HepG2 (cell line): ENCODE measurements at regions not wholly inside any gene's neighbourhood (a gene's known extent, or its start where the extent isn't known, plus 50 kb on each side); places are given as distances from the start of the nearest gene placed in this dataset.

Experiments
- ATAC-seq: fragments of 200-7000 bp; cut with Tn5 transposase; 3 replicates; pipeline ENCODE4 v1.9.1; 2020; ENCODE audit warnings: mild to moderate bottlenecking, moderate library complexity
- BruUV-seq: library from RNA; stranded (reverse); fragments of 400-500 nt; replicated peaks from 2 replicates; lab custom pipeline; 2021; lab: Mats Ljungman, UMichigan
- CTCF ChIA-PET: fragments of 300-600 bp; formaldehyde crosslinking; extraction: SDS; loops from one replicate; lab custom pipeline; 2021; ENCODE audit warnings: low total read pairs, inconsistent platforms, low intra/inter-chr PET ratio; lab: Yijun Ruan, JAX
- POLR2A ChIA-PET: fragments of 350-600 bp; sonication (Branson Sonifier 250); formaldehyde crosslinking; loops from one replicate; lab custom pipeline; 2020; ENCODE audit warnings: antibody characterized with exemption, inconsistent platforms; lab: Yijun Ruan, JAX
- DNase-seq: peaks from one replicate; pipeline ENCODE4 v3.0.0-alpha.2; 2015; ENCODE audit warnings: low spot score
- FAIRE-seq: peaks from 3 replicates; lab custom pipeline; 2011; peaks lifted over from hg19 to GRCh38; lab: Jason Lieb, UNC
- H2AFZ ChIP-seq: one replicate; pipeline ENCODE4 v1.6.1; 2011; ENCODE audit warnings: low read length, inconsistent platforms
- H3K27ac ChIP-seq: fragments of 300-600 bp; 3 replicates; pipeline ENCODE4 v1.8.0; 2011; ENCODE audit warnings: mixed run types, mild to moderate bottlenecking, mixed read lengths, low read length, inconsistent platforms; ENCODE audit not compliant: insufficient read depth; ENCODE audit errors: extremely low read length
- H3K27me3 ChIP-seq, 2 experiments: fragments of 200-600 bp in 1 of 2; 2 replicates in 1 of 2; 3 replicates in 1 of 2; pipeline versions ENCODE4 v1.6.0 to v1.8.0; 2011; ENCODE audit warnings: low read length in 2 of 2, mild to moderate bottlenecking in 2 of 2, moderate library complexity in 2 of 2, inconsistent platforms in 1 of 2; ENCODE audit not compliant: insufficient read depth in 2 of 2, control insufficient read depth in 1 of 2
- H3K36me3 ChIP-seq, 2 experiments: fragments of 200-600 bp in 1 of 2; replicated peaks in 1 of 2; 2 replicates in 1 of 2; 3 replicates in 1 of 2; pipeline versions ENCODE4 v1.5.1 to v1.8.0; 2011; ENCODE audit warnings: low read length in 2 of 2, inconsistent platforms in 1 of 2; ENCODE audit not compliant: insufficient read depth in 2 of 2, control insufficient read depth in 1 of 2
- H3K4me1 ChIP-seq: 2 replicates; pipeline ENCODE4 v1.5.1; 2012; ENCODE audit warnings: low read length, inconsistent platforms; ENCODE audit not compliant: insufficient read depth
- H3K4me2 ChIP-seq: 2 replicates; pipeline ENCODE4 v1.6.0; 2011; ENCODE audit warnings: low read depth, low read length, inconsistent platforms
- H3K4me3 ChIP-seq, 3 experiments: fragments of 200-600 bp in 1 of 3; sonication (generic), shearing (Covaris generic) in 1 of 3; replicated peaks in 1 of 3; 2 replicates each; pipeline ENCODE4 v1.5.1; 2011 to 2016; ENCODE audit warnings: low read length in 3 of 3, inconsistent platforms in 2 of 3, low read depth in 2 of 3, mild to moderate bottlenecking in 2 of 3, control low read depth in 1 of 3, mixed read lengths in 1 of 3; ENCODE audit not compliant: insufficient read depth in 1 of 3
- H3K79me2 ChIP-seq: one replicate; pipeline ENCODE4 v1.6.1; 2011; ENCODE audit warnings: low read length, inconsistent platforms; ENCODE audit not compliant: insufficient read depth
- H3K9ac ChIP-seq: 2 replicates; pipeline ENCODE4 v1.6.0; 2011; ENCODE audit warnings: mild to moderate bottlenecking, low read depth, low read length, inconsistent platforms; ENCODE audit not compliant: insufficient read depth
- H3K9me3 ChIP-seq: 2 replicates; pipeline ENCODE4 v1.5.1; 2012; ENCODE audit warnings: mild to moderate bottlenecking, low read length
- H4K20me1 ChIP-seq: 2 replicates; pipeline ENCODE4 v1.6.0; 2011; ENCODE audit warnings: inconsistent platforms, mild to moderate bottlenecking, low read length, moderate library complexity; ENCODE audit not compliant: insufficient read depth
- CBFB ChIP-seq: sonication (generic); formaldehyde crosslinking; IDR thresholded peaks from 2 replicates; pipeline ENCODE4 v1.4.0; 2020; ENCODE audit warnings: missing genetic modification reagents
- CERS6 ChIP-seq: sonication (generic); formaldehyde crosslinking; IDR thresholded peaks from 2 replicates; pipeline ENCODE4 v1.5.0; 2020; ENCODE audit warnings: missing genetic modification reagents
- ETV5 ChIP-seq: IDR thresholded peaks from 2 replicates; pipeline ENCODE4 v1.6.1; 2018; ENCODE audit warnings: missing biosample characterization, missing genetic modification reagents, inconsistent platforms, borderline replicate concordance
- ISX ChIP-seq: sonication (generic); formaldehyde crosslinking; conservative IDR thresholded peaks from 2 replicates; pipeline ENCODE4 v1.5.0; 2020; ENCODE audit warnings: missing genetic modification reagents
- MAX ChIP-seq: IDR thresholded peaks from 2 replicates; pipeline ENCODE4 v1.6.1; 2012; ENCODE audit warnings: inconsistent platforms
- REXO4 ChIP-seq: sonication (generic); formaldehyde crosslinking; IDR thresholded peaks from 2 replicates; pipeline ENCODE4 v1.8.0; 2022; ENCODE audit warnings: missing genetic modification reagents, mild to moderate bottlenecking, borderline replicate concordance
- SCMH1 ChIP-seq: sonication (generic); formaldehyde crosslinking; IDR thresholded peaks from 2 replicates; pipeline ENCODE4 v1.9.0; 2021; ENCODE audit warnings: missing genetic modification reagents, mild to moderate bottlenecking, borderline replicate concordance
- ZMYM3 ChIP-seq: sonication (generic); formaldehyde crosslinking; IDR thresholded peaks from 2 replicates; pipeline ENCODE4 v1.5.1; 2020; ENCODE audit warnings: mild to moderate bottlenecking, missing genetic modification reagents
- ZNF496 ChIP-seq: sonication (generic); formaldehyde crosslinking; IDR thresholded peaks from 2 replicates; pipeline ENCODE4 v1.8.1; 2023; ENCODE audit warnings: mild to moderate bottlenecking, moderate library complexity, missing genetic modification reagents; ENCODE audit not compliant: insufficient replicate concordance
- WGBS: methylation state at CpG from one replicate; pipeline ENCODE4 v1.1.6; 2017; ENCODE audit warnings: low lambda C conversion rate; 5-methylcytosine and 5-hydroxymethylcytosine counted together
- in situ Hi-C: cut with HindIII; loops from 2 replicates; pipeline ENCODE4 v1.10.0; 2017; ENCODE audit warnings: low pct_unique_long_range_greater_than_20kb; ENCODE audit not compliant: extremely low pct_ligation_motif_present
- intact Hi-C: fragments of 100-400 bp; cut with micrococcal nuclease; formaldehyde crosslinking; loops from one replicate; pipeline ENCODE4 v1.10.0; 2022; ENCODE audit not compliant: unreplicated experiment

- in situ Hi-C loops (loop anchor here (25.0 kb wide), 1 partner anchor 670 kb away; no protein-coding TSS in a partner anchor), intact Hi-C loops (no loop called here)
- no peaks in the 10 kb centered on the region for H3K4me1 ChIP-seq
- FAIRE-seq = no peak
- CTCF ChIA-PET = no interaction called here
- H3K4me3 ChIP-seq = no peak overlapping the region
- H3K9me3 ChIP-seq = no peaks in the 10 kb centered on the region
- no peak overlapping the region for H3K4me2 ChIP-seq
- no peak for DNase-seq
- no peak overlapping the region for H3K27ac ChIP-seq
- no peaks in the 10 kb centered on the region for H3K36me3 ChIP-seq
- no peak for ATAC-seq
- no peak for TF ChIP-seq SCMH1 (CRISPR knock-in tag)
- no peak for TF ChIP-seq REXO4 (CRISPR knock-in tag)
- no peak for TF ChIP-seq CERS6 (CRISPR knock-in tag)
- no peak for TF ChIP-seq ISX (CRISPR knock-in tag)
- TF ChIP-seq ZMYM3 (CRISPR knock-in tag) = no peak
- no peak for TF ChIP-seq CBFB (CRISPR knock-in tag)
- TF ChIP-seq ETV5 (CRISPR knock-in tag) = no peak
- TF ChIP-seq ZNF496 (CRISPR knock-in tag) = no peak
- no peak for TF ChIP-seq MAX
- no peaks in the 10 kb centered on the region for H4K20me1 ChIP-seq
- H3K79me2 ChIP-seq = no peaks in the 10 kb centered on the region
- BruUV-seq = no TSS peak
- H3K9ac ChIP-seq = no peak overlapping the region
- WGBS = 14% methylated on average over 6 of the region's 6 CpGs
- POLR2A ChIA-PET = no interaction called here
- no peaks in the 10 kb centered on the region; a peak in 1 of 5 replicates for H3K27me3 ChIP-seq
- H2AFZ ChIP-seq = no peak overlapping the region
Measured at GRCh38 chr15:38017721-38018120, 83.3 kb downstream of the TMCO5A start.
